Stomach (tissue), 8 donors: ENCODE measurements at regions not wholly inside any gene's neighbourhood (a gene's known extent, or its start where the extent isn't known, plus 50 kb on each side); places are given as distances from the start of the nearest gene placed in this dataset.

Experiments used
- DNase-seq, 2 donors: peaks; one replicate each; pipeline versions ENCODE4 v3.0.0 to v3.0.0-alpha.2; 2013 to 2019
- H3K27ac ChIP-seq, 5 donors: fragments of 200-600 bp in 4 of 5; sonication (generic) in 4 of 5; one replicate each; pipeline ENCODE4 v1.5.1; 2013 to 2019; ENCODE audit warnings: mild to moderate bottlenecking in 1 of 5, moderate library complexity in 1 of 5
- H3K27me3 ChIP-seq, 3 donors: fragments of 200-600 bp; sonication (generic); one replicate each; pipeline ENCODE4 v1.5.1; 2017 to 2019; ENCODE audit warnings: mixed run types in 1 of 3
- H3K36me3 ChIP-seq, 4 donors: fragments of 200-600 bp; sonication (generic); 1 replicate in 3 of 4; 2 replicates in 1 of 4; pipeline ENCODE4 v1.5.1; 2016 to 2019
- H3K4me1 ChIP-seq, 4 donors: fragments of 200-600 bp; sonication (generic); one replicate each; pipeline ENCODE4 v1.5.1; 2016 to 2019
- H3K4me3 ChIP-seq, 4 donors: fragments of 200-600 bp; sonication (generic) in 3 of 4; one replicate each; pipeline ENCODE4 v1.5.1; 2016 to 2019; ENCODE audit warnings: mild to moderate bottlenecking in 1 of 4
- H3K9me3 ChIP-seq, 4 donors: fragments of 200-600 bp; sonication (generic); one replicate each; pipeline ENCODE4 v1.5.1; 2016 to 2019
- CTCF ChIP-seq, 7 experiments: fragments of 450-650 bp in 4 of 7; fragments of 200-600 bp in 3 of 7; sonication (generic) in 3 of 7; IDR thresholded peaks; one replicate each; pipeline ENCODE4 v1.5.1; 2016 to 2019; ENCODE audit warnings: antibody characterized with exemption in 7 of 7, control low read depth in 2 of 7, mild to moderate bottlenecking in 1 of 7
- EP300 ChIP-seq: sonication (generic); formaldehyde crosslinking; IDR thresholded peaks from one replicate; pipeline ENCODE4 v1.6.1; 2017; ENCODE audit warnings: antibody characterized with exemption
- POLR2A ChIP-seq, 4 donors: fragments of 450-650 bp; IDR thresholded peaks; one replicate each; pipeline ENCODE4 v1.6.1; 2016; ENCODE audit warnings: antibody characterized with exemption in 4 of 4, control low read depth in 2 of 4, mild to moderate bottlenecking in 1 of 4, moderate library complexity in 1 of 4
- POLR2AphosphoS5 ChIP-seq, 3 donors: sonication (generic); formaldehyde crosslinking; IDR thresholded peaks; one replicate each; pipeline ENCODE4 v1.6.1; 2016; ENCODE audit warnings: antibody characterized with exemption in 3 of 3
- WGBS, 5 donors: extraction: QIAGEN DNeasy Blood & Tissue Kit in 3 of 5; methylation state at CpG; one replicate each; pipeline versions ENCODE4 v1.1.5 to v1.1.7; 2013 to 2018; 5-methylcytosine and 5-hydroxymethylcytosine counted together
- intact Hi-C: fragments of 100-400 bp; cut with DNase I; formaldehyde crosslinking; loops from one replicate; pipeline ENCODE4 v1.15.1; 2023; ENCODE audit warnings: low total_unique reads
- donor health status: healthy with polysubstance abuse.
- donor health status: Bipolar disorder and iron deficiency.
- donor health status: healthy.

GRCh38 chr3:177300842-177301241 lies 103.6 kb upstream of the TBL1XR1 start:
- TF ChIP-seq POLR2A (IDR thresholded peaks at IDR 0.05) (no peak), POLR2AphosphoS5 (IDR thresholded peaks at IDR 0.05) (no peak), CTCF (IDR thresholded peaks at IDR 0.05) (no peak), EP300 (no peak)
- no peak overlapping the region for H3K4me3 ChIP-seq
- 29 to 62% (median 57%) methylated on average over 2 of the region's 2 CpGs for WGBS, 5 donors
- DNase-seq, result no peak
- intact Hi-C loops, result no loop called here
- H3K27me3 ChIP-seq, result no peaks in the 10 kb centered on the region
- no peaks in the 10 kb centered on the region for H3K36me3 ChIP-seq
- H3K4me1 ChIP-seq, result peaks cover 7 to 21% (median 15%) of the 10 kb centered on the region in 4 donors
- H3K9me3 ChIP-seq, result no peaks in the 10 kb centered on the region
- peak overlapping the region; percentile 40 to 77 (median 73) for H3K27ac ChIP-seq

- intact Hi-C loops, result no loop called here
- no peak for DNase-seq
- 83 to 97% (median 93%) methylated on average over 2 of the region's 2 CpGs for WGBS, 5 donors
- no peak overlapping the region for H3K27ac ChIP-seq
- H3K27me3 ChIP-seq, result no peaks in the 10 kb centered on the region
- H3K4me1 ChIP-seq, result peaks cover 0 to 1% (median under 1%) of the 10 kb centered on the region in 4 donors
- TF ChIP-seq EP300 (no peak), CTCF (IDR thresholded peaks at IDR 0.05) (no peak), POLR2A (IDR thresholded peaks at IDR 0.05) (no peak), POLR2AphosphoS5 (IDR thresholded peaks at IDR 0.05) (no peak)
- peaks cover 0 to 12% (median 0%) of the 10 kb centered on the region in 4 donors for H3K9me3 ChIP-seq
- no peaks in the 10 kb centered on the region for H3K36me3 ChIP-seq
- H3K4me3 ChIP-seq, result no peak overlapping the region
Observed at GRCh38 chr3:177306252-177306651, 109.0 kb upstream of the TBL1XR1 start.

GRCh38 chr3:177307391-177307790 lies 110.1 kb upstream of the TBL1XR1 start:
- WGBS, 5 donors, result 71 to 86% (median 83%) methylated on average over 4 of the region's 4 CpGs
- Histone ChIP-seq H3K27me3 (no peaks in the 10 kb centered on the region), H3K9me3 (peaks cover 0 to 12% (median 0%) of the 10 kb centered on the region in 4 donors), H3K36me3 (no peaks in the 10 kb centered on the region), H3K27ac (no peak overlapping the region), H3K4me1 (no peaks in the 10 kb centered on the region), H3K4me3 (no peak overlapping the region)
- no peak for TF ChIP-seq POLR2A (IDR thresholded peaks at IDR 0.05)
- TF ChIP-seq POLR2AphosphoS5 (IDR thresholded peaks at IDR 0.05), result no peak
- TF ChIP-seq EP300, result no peak
- no peak for TF ChIP-seq CTCF (IDR thresholded peaks at IDR 0.05)
- intact Hi-C loops, result no loop called here
- no peak for DNase-seq

GRCh38 chr3:177307826-177308225 lies 110.5 kb upstream of the TBL1XR1 start:
- intact Hi-C loops, result no loop called here
- TF ChIP-seq POLR2A (IDR thresholded peaks at IDR 0.05), result no peak
- TF ChIP-seq CTCF (IDR thresholded peaks at IDR 0.05), result no peak
- TF ChIP-seq EP300, result no peak
- 83 to 89% (median 84%) methylated on average over 5 of the region's 5 CpGs for WGBS, 5 donors
- Histone ChIP-seq H3K27me3 (no peaks in the 10 kb centered on the region), H3K4me1 (no peaks in the 10 kb centered on the region), H3K27ac (no peak overlapping the region), H3K9me3 (peaks cover 0 to 12% (median 0%) of the 10 kb centered on the region in 4 donors), H3K4me3 (no peak overlapping the region), H3K36me3 (no peaks in the 10 kb centered on the region)
- no peak for DNase-seq
